ENCODE measurements at regions not wholly inside any gene's neighbourhood (a gene's known extent, or its start where the extent isn't known, plus 50 kb on each side); places are given as distances from the start of the nearest gene placed in this dataset.

DNA sequence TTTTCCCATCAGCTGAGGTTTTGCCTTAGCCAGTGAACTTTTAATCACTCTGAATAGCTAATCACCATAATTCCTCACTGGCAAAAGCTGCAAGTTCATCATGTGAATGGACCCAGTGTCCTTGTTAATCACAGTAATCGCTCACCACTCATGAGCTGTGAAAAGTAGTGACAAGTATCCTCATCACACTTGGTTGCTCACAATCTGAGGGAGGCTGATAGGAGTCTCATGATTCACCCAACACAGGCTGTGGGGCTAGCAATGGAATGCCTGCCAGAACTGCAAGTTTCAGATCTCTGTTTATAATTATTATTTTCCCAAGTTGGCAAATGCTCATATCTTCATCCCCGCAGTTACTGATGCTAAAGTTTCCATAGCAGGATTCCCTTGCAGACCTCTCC lies 467.2 kb downstream of the KIF4B start:
- no peak overlapping the region for H3K18ac ChIP-seq (ENCODE audit: extremely low read depth, low read length)
- no peaks in the 10 kb centered on the region for H3K9me3 ChIP-seq (ENCODE audit: insufficient read depth in 2 of 2, low read depth in 1 of 2, low read length in 1 of 2)
- FAIRE-seq (no peak), DNase-seq (ENCODE audit: low read depth in 1 of 2, low spot score in 2 of 2) (no peak)
- CTCF ChIA-PET (ENCODE audit: partially characterized antibody) = interaction anchor here (0.6 to 0.7 kb wide), 2 partner anchors 20 to 95 kb away, joined by 3 to 4 read pairs; no protein-coding TSS in a partner anchor
- no peaks in the 10 kb centered on the region for H3K27me3 ChIP-seq (replicated peaks in 1 of 4; ENCODE audit: control insufficient read depth in 3 of 4, extremely low read depth in 1 of 4, insufficient read depth in 3 of 4, low read length in 3 of 4)
- H3K23me2 ChIP-seq (ENCODE audit: low read depth, low read length) = no peaks in the 10 kb centered on the region
- H3K4me2 ChIP-seq (ENCODE audit: insufficient read depth in 1 of 2, low read depth in 2 of 2, low read length in 2 of 2) = no peak overlapping the region
- H2AK5ac ChIP-seq (ENCODE audit: low read depth, low read length) = no peak overlapping the region
- no peaks in the 10 kb centered on the region for H3K79me2 ChIP-seq (ENCODE audit: control insufficient read depth in 1 of 2, insufficient read depth in 2 of 2, low read length in 2 of 2)
- no peaks in the 10 kb centered on the region for H4K20me1 ChIP-seq (replicated peaks in 1 of 2; ENCODE audit: control insufficient read depth in 1 of 2, insufficient read depth in 2 of 2, low read length in 2 of 2)
- TF ChIP-seq ZNF274 (IDR thresholded peaks at IDR 0.05; ENCODE audit: borderline replicate concordance, extremely low read depth, low read length) = no peak
- no peak for TF ChIP-seq KDM1A (IDR thresholded peaks at IDR 0.05; ENCODE audit: borderline replicate concordance, low read length)
- no peak for TF ChIP-seq CBX8 (IDR thresholded peaks at IDR 0.05; ENCODE audit: borderline replicate concordance, low read depth, low read length)
- TF ChIP-seq HDAC2 (IDR thresholded peaks at IDR 0.05; ENCODE audit: borderline replicate concordance in 1 of 2, low read depth in 2 of 2, low read length in 2 of 2) = no peak
- TF ChIP-seq CBX5 (IDR thresholded peaks at IDR 0.05; ENCODE audit: low read depth, low read length) = no peak
- TF ChIP-seq NANOG (IDR thresholded peaks at IDR 0.05; ENCODE audit: insufficient read depth, low read depth, low read length, poor library complexity, severe bottlenecking) = no peak
- TF ChIP-seq SP4 (IDR thresholded peaks at IDR 0.05; ENCODE audit: low read length) = no peak
- no peak for TF ChIP-seq BACH1 (IDR thresholded peaks at IDR 0.05; ENCODE audit: low read length)
- TF ChIP-seq KDM5A (IDR thresholded peaks at IDR 0.05; ENCODE audit: low read length) = no peak
- no peak for TF ChIP-seq SAP30 (IDR thresholded peaks at IDR 0.05; ENCODE audit: insufficient read depth, insufficient replicate concordance, low read length)
- no peak overlapping the region for H2AFZ ChIP-seq (ENCODE audit: low read length)
- no peaks in the 10 kb centered on the region for H3K4me1 ChIP-seq (replicated peaks in 1 of 4; ENCODE audit: control insufficient read depth in 3 of 4, insufficient read depth in 4 of 4, low read length in 3 of 4)
- H2BK20ac ChIP-seq (ENCODE audit: low read length) = no peak overlapping the region
- H3K9ac ChIP-seq (replicated peaks in 1 of 4; ENCODE audit: extremely low read depth in 1 of 4, low read depth in 3 of 4, low read length in 3 of 4) = no peak overlapping the region
- no peak overlapping the region for H2BK120ac ChIP-seq (replicated peaks; ENCODE audit: low read depth, low read length)
- no peak overlapping the region for H2BK12ac ChIP-seq (ENCODE audit: low read depth, low read length)
- no peak overlapping the region for H4K91ac ChIP-seq (replicated peaks; ENCODE audit: insufficient read length, low read length)
- no peak overlapping the region for H3K4me3 ChIP-seq (ENCODE audit: extremely low read depth in 1 of 4, insufficient read depth in 2 of 4, low read depth in 3 of 4, low read length in 4 of 4)
- no peak overlapping the region for H3K56ac ChIP-seq (replicated peaks; ENCODE audit: insufficient read length, low read depth, low read length)
- H4K5ac ChIP-seq (ENCODE audit: insufficient read length, low read depth, low read length) = no peak overlapping the region
- H3K79me1 ChIP-seq (ENCODE audit: low read depth, low read length) = no peaks in the 10 kb centered on the region
- WGBS, 2 experiments (ENCODE audit: extremely low coverage in 1 of 2, insufficient coverage in 1 of 2, insufficient read length in 1 of 2, insufficient replicate concordance in 2 of 2, low coverage in 1 of 2, low lambda C conversion rate in 2 of 2, missing lambda C conversion rate in 1 of 2) = 100% methylated on average over 2 of the region's 2 CpGs; no CpG with 5 or more reads in 1 of the 2 experiments
- no peak overlapping the region for H2BK15ac ChIP-seq (ENCODE audit: low read length)
- H3K23ac ChIP-seq (ENCODE audit: insufficient read length) = no peak overlapping the region
- H3K14ac ChIP-seq (ENCODE audit: insufficient read length) = no peak overlapping the region
- no peak overlapping the region for H4K8ac ChIP-seq (ENCODE audit: extremely low read depth, insufficient read depth, low read length)
- H2BK5ac ChIP-seq (ENCODE audit: low read depth, low read length) = no peak overlapping the region
- H3K36me3 ChIP-seq (ENCODE audit: control insufficient read depth in 2 of 4, insufficient read depth in 4 of 4, low read length in 3 of 4) = no peaks in the 10 kb centered on the region
- POLR2A ChIA-PET (ENCODE audit: partially characterized antibody) = no interaction called here
- H3K27ac ChIP-seq (ENCODE audit: low read depth, low read length) = no peak overlapping the region
- no peak overlapping the region for H3K4ac ChIP-seq (replicated peaks; ENCODE audit: insufficient read length, low read depth, low read length)

All from H1 (cell line).